Neutrophil (primary cell): ENCODE measurements at regions not wholly inside any gene's neighbourhood (a gene's known extent, or its start where the extent isn't known, plus 50 kb on each side); places are given as distances from the start of the nearest gene placed in this dataset.

Source experiments
- H3K27ac ChIP-seq: fragments of 200-600 bp; sonication (generic); 2 replicates; pipeline ENCODE4 v1.5.1; 2016; ENCODE audit warnings: mild to moderate bottlenecking, moderate library complexity
- H3K27me3 ChIP-seq: fragments of 200-600 bp; sonication (generic); 2 replicates; pipeline ENCODE4 v1.6.0; 2016; ENCODE audit warnings: mild to moderate bottlenecking
- H3K36me3 ChIP-seq: fragments of 200-600 bp; sonication (generic); 2 replicates; pipeline ENCODE4 v1.5.1; 2017
- H3K4me1 ChIP-seq, 2 experiments: fragments of 200-600 bp in 1 of 2; sonication (generic) in 1 of 2; 1 replicate in 1 of 2; 2 replicates in 1 of 2; pipeline versions ENCODE4 v1.5.1 to v1.6.1; 2013 to 2016; ENCODE audit warnings: low read depth in 1 of 2, low read length in 1 of 2, mild to moderate bottlenecking in 1 of 2, moderate library complexity in 1 of 2; ENCODE audit not compliant: control insufficient read depth in 1 of 2, insufficient read depth in 1 of 2
- H3K4me3 ChIP-seq, 2 experiments: fragments of 200-600 bp in 1 of 2; sonication (generic) in 1 of 2; 1 replicate in 1 of 2; 2 replicates in 1 of 2; pipeline ENCODE4 v1.5.1; 2013 to 2016; ENCODE audit warnings: low read depth in 1 of 2, low read length in 1 of 2, mild to moderate bottlenecking in 1 of 2, moderate library complexity in 1 of 2
- H3K9me3 ChIP-seq: fragments of 200-600 bp; sonication (generic); 2 replicates; pipeline ENCODE4 v1.5.1; 2016
- CTCF ChIP-seq: fragments of 200-600 bp; sonication (generic); IDR thresholded peaks from 2 replicates; pipeline ENCODE4 v1.5.1; 2016; ENCODE audit warnings: antibody characterized with exemption

- H3K9me3 ChIP-seq, result no peaks in the 10 kb centered on the region
- H3K27me3 ChIP-seq, result no peaks in the 10 kb centered on the region
- H3K36me3 ChIP-seq, result no peaks in the 10 kb centered on the region
- H3K27ac ChIP-seq, result no peak overlapping the region
- H3K4me3 ChIP-seq, result no peak overlapping the region
- H3K4me1 ChIP-seq, result no peaks in the 10 kb centered on the region
- no peak for TF ChIP-seq CTCF
Measured at GRCh38 chr2:71940695-71941094, 207.0 kb downstream of the CYP26B1 start.

- H3K27ac ChIP-seq, result no peak overlapping the region
Measured at GRCh38 chr2:71939588-71940535, 207.8 kb downstream of the CYP26B1 start.

GRCh38 chr2:71938659-71939587 is 208.7 kb downstream of the CYP26B1 start:
- TF ChIP-seq CTCF, result no peak
- Histone ChIP-seq H3K9me3 (no peaks in the 10 kb centered on the region), H3K27me3 (no peaks in the 10 kb centered on the region), H3K27ac (no peak overlapping the region), H3K4me1 (no peaks in the 10 kb centered on the region), H3K36me3 (no peaks in the 10 kb centered on the region), H3K4me3 (no peak overlapping the region)

More at GRCh38 chr2:71939588-71940535, 207.8 kb downstream of the CYP26B1 start:
- Histone ChIP-seq H3K4me1 (no peaks in the 10 kb centered on the region), H3K36me3 (no peaks in the 10 kb centered on the region), H3K9me3 (no peaks in the 10 kb centered on the region), H3K4me3 (no peak overlapping the region), H3K27me3 (no peaks in the 10 kb centered on the region)
- TF ChIP-seq CTCF, result no peak

- Histone ChIP-seq H3K36me3 (no peaks in the 10 kb centered on the region), H3K27ac (no peak overlapping the region), H3K4me3 (no peak overlapping the region), H3K27me3 (no peaks in the 10 kb centered on the region), H3K9me3 (no peaks in the 10 kb centered on the region), H3K4me1 (no peaks in the 10 kb centered on the region)
- no peak for TF ChIP-seq CTCF
Measured at GRCh38 chr2:71938108-71938507, 209.6 kb downstream of the CYP26B1 start.

GRCh38 chr2:71937396-71937795 is 210.3 kb downstream of the CYP26B1 start:
- Histone ChIP-seq H3K9me3 (no peaks in the 10 kb centered on the region), H3K27ac (no peak overlapping the region), H3K27me3 (no peaks in the 10 kb centered on the region), H3K4me3 (no peak overlapping the region), H3K36me3 (no peaks in the 10 kb centered on the region), H3K4me1 (no peaks in the 10 kb centered on the region)
- no peak for TF ChIP-seq CTCF
